ENCODE measurements at regions not wholly inside any gene's neighbourhood (a gene's known extent, or its start where the extent isn't known, plus 50 kb on each side); places are given as distances from the start of the nearest gene placed in this dataset.

GRCh38 chr2:65514555-65515195 lies 82.3 kb upstream of the SPRED2 start:
- Mint-ChIP-seq H3K27ac (no peak overlapping the region), H3K36me3 (peaks cover 0 to 3% of the 10 kb centered on the region in 2 donors), H3K27me3 (ENCODE audit: low read depth in 3 of 3) (peaks cover 0 to 2% (median 0%) of the 10 kb centered on the region in 3 donors), H3K9me3 (peaks cover 2 to 15% (median 11%) of the 10 kb centered on the region in 7 donors), H3K4me1 (peaks cover 4% of the 10 kb centered on the region), H3K4me3 (no peak overlapping the region)
- no peak overlapping the region for H3K9ac ChIP-seq (ENCODE audit: insufficient read depth, low read length, poor library complexity, severe bottlenecking)
- H3K36me3 ChIP-seq (replicated peaks in 1 of 2; ENCODE audit: control insufficient read depth in 1 of 2, insufficient read depth in 2 of 2, low read length in 2 of 2), result no peaks in the 10 kb centered on the region
- no peak overlapping the region for H3K27ac ChIP-seq (ENCODE audit: low read depth in 1 of 2, low read length in 2 of 2)
- no peak overlapping the region for H3K4me2 ChIP-seq (replicated peaks; ENCODE audit: extremely low read depth, low read length, poor library complexity, severe bottlenecking)
- no peaks in the 10 kb centered on the region for H4K20me1 ChIP-seq (ENCODE audit: insufficient read depth, low read length)
- no peaks in the 10 kb centered on the region for H3K79me2 ChIP-seq (ENCODE audit: insufficient read depth, low read length)
- H3K27me3 ChIP-seq (ENCODE audit: control insufficient read depth in 2 of 2, insufficient read depth in 2 of 2, low read length in 2 of 2), result no peaks in the 10 kb centered on the region
- intact Hi-C loops (cut with micrococcal nuclease), result no loop called here
- TF ChIP-seq CTCF (IDR thresholded peaks at IDR 0.05), result no peak
- no peak overlapping the region for H3K4me3 ChIP-seq (replicated peaks in 1 of 3; ENCODE audit: low read depth in 2 of 3, low read length in 3 of 3)
- no peaks in the 10 kb centered on the region for H3K4me1 ChIP-seq (ENCODE audit: control insufficient read depth in 1 of 2, insufficient read depth in 2 of 2, low read length in 2 of 2)
- WGBS (ENCODE audit: insufficient coverage), result 80% methylated on average over 1 of the region's 4 CpGs
- no peak overlapping the region for H2AFZ ChIP-seq (ENCODE audit: insufficient read depth, low read depth, low read length, poor library complexity, severe bottlenecking)
- peaks cover under 1 to 3% of the 10 kb centered on the region in 2 donors for H3K9me3 ChIP-seq (replicated peaks in 1 of 2; ENCODE audit: control insufficient read depth in 1 of 2, insufficient read depth in 1 of 2, low read length in 2 of 2)
- DNase-seq, result no peak

- intact Hi-C loops (cut with micrococcal nuclease), result no loop called here
- H3K79me2 ChIP-seq (ENCODE audit: insufficient read depth, low read length), result no peaks in the 10 kb centered on the region
- H3K27me3 ChIP-seq (ENCODE audit: control insufficient read depth in 2 of 2, insufficient read depth in 2 of 2, low read length in 2 of 2), result no peaks in the 10 kb centered on the region
- Mint-ChIP-seq H3K27ac (no peak overlapping the region), H3K27me3 (ENCODE audit: low read depth in 3 of 3) (peaks cover 0 to 4% (median 0%) of the 10 kb centered on the region in 3 donors), H3K9me3 (peaks cover 4 to 15% (median 12%) of the 10 kb centered on the region in 7 donors), H3K36me3 (peaks cover 0 to 3% of the 10 kb centered on the region in 2 donors), H3K4me1 (peaks cover 4% of the 10 kb centered on the region), H3K4me3 (no peak overlapping the region)
- WGBS (ENCODE audit: insufficient coverage), result no CpG with 5 or more reads among the region's 5 CpGs
- H2AFZ ChIP-seq (ENCODE audit: insufficient read depth, low read depth, low read length, poor library complexity, severe bottlenecking), result no peak overlapping the region
- no peaks in the 10 kb centered on the region for H3K36me3 ChIP-seq (replicated peaks in 1 of 2; ENCODE audit: control insufficient read depth in 1 of 2, insufficient read depth in 2 of 2, low read length in 2 of 2)
- H3K9me3 ChIP-seq (replicated peaks in 1 of 2; ENCODE audit: control insufficient read depth in 1 of 2, insufficient read depth in 1 of 2, low read length in 2 of 2), result peaks cover 3% of the 10 kb centered on the region in 2 donors
- H3K4me2 ChIP-seq (replicated peaks; ENCODE audit: extremely low read depth, low read length, poor library complexity, severe bottlenecking), result no peak overlapping the region
- TF ChIP-seq CTCF (IDR thresholded peaks at IDR 0.05), result no peak
- no peak for DNase-seq
- no peak overlapping the region for H3K27ac ChIP-seq (ENCODE audit: low read depth in 1 of 2, low read length in 2 of 2)
- H3K9ac ChIP-seq (ENCODE audit: insufficient read depth, low read length, poor library complexity, severe bottlenecking), result no peak overlapping the region
- H4K20me1 ChIP-seq (ENCODE audit: insufficient read depth, low read length), result no peaks in the 10 kb centered on the region
- H3K4me3 ChIP-seq (replicated peaks in 1 of 3; ENCODE audit: low read depth in 2 of 3, low read length in 3 of 3), result no peak overlapping the region
- H3K4me1 ChIP-seq (ENCODE audit: control insufficient read depth in 1 of 2, insufficient read depth in 2 of 2, low read length in 2 of 2), result no peaks in the 10 kb centered on the region
Measured at GRCh38 chr2:65512783-65513182, 80.4 kb upstream of the SPRED2 start.

Data from CD14-positive monocyte (primary cell).